Panc1 (cell line): ENCODE measurements at regions not wholly inside any gene's neighbourhood (a gene's known extent, or its start where the extent isn't known, plus 50 kb on each side); places are given as distances from the start of the nearest gene placed in this dataset.

Experiments used
- ATAC-seq: fragments of 200-7000 bp; cut with Tn5 transposase; 2 replicates; pipeline ENCODE4 v1.9.1; 2020; ENCODE audit warnings: mild to moderate bottlenecking, moderate library complexity
- BruUV-seq: library from RNA; stranded (reverse); fragments of 400-500 nt; replicated peaks from 2 replicates; lab custom pipeline; 2021; lab: Mats Ljungman, UMichigan
- CTCF ChIA-PET: fragments of 300-600 bp; sonication (Branson Sonifier 250); formaldehyde crosslinking; loops from one replicate; lab custom pipeline; 2022; ENCODE audit warnings: antibody characterized with exemption; lab: Charles Lee
- POLR2A ChIA-PET: fragments of 300-600 bp; sonication (Branson Sonifier 250); formaldehyde crosslinking; loops from one replicate; lab custom pipeline; 2022; ENCODE audit warnings: antibody characterized with exemption; lab: Charles Lee
- DNase-seq: peaks from one replicate; pipeline ENCODE4 v3.0.0-alpha.2; 2010; ENCODE audit warnings: low read depth, low spot score
- H3K27ac ChIP-seq: 2 replicates; pipeline ENCODE4 v1.5.1; 2011; ENCODE audit warnings: mild to moderate bottlenecking, low read length, inconsistent platforms
- H3K27me3 ChIP-seq: fragments of 200-500 bp; sonication (Bioruptor generic); 2 replicates; pipeline ENCODE4 v1.6.0; 2014; ENCODE audit warnings: low read length, inconsistent platforms; ENCODE audit not compliant: control insufficient read depth, insufficient read depth
- H3K36me3 ChIP-seq: fragments of 200-500 bp; sonication (Bioruptor generic); 2 replicates; pipeline ENCODE4 v1.5.1; 2014; ENCODE audit warnings: inconsistent platforms, mild to moderate bottlenecking, low read length, moderate library complexity; ENCODE audit not compliant: control insufficient read depth, insufficient read depth
- H3K4me1 ChIP-seq: 2 replicates; pipeline ENCODE4 v1.5.1; 2011; ENCODE audit warnings: inconsistent platforms, mild to moderate bottlenecking, low read length, moderate library complexity; ENCODE audit not compliant: control insufficient read depth, insufficient read depth
- H3K4me3 ChIP-seq, 2 experiments: 2 replicates each; pipeline ENCODE4 v1.5.1; 2011 to 2012; ENCODE audit warnings: low read depth in 2 of 2, low read length in 2 of 2, mild to moderate bottlenecking in 2 of 2, inconsistent platforms in 1 of 2, moderate library complexity in 1 of 2
- H3K9me3 ChIP-seq: fragments of 200-500 bp; sonication (Bioruptor generic); 2 replicates; pipeline ENCODE4 v1.5.1; 2014; ENCODE audit warnings: low read depth, mild to moderate bottlenecking, inconsistent platforms, low read length, moderate library complexity; ENCODE audit not compliant: control insufficient read depth, insufficient read depth
- POLR2AphosphoS5 ChIP-seq: IDR thresholded peaks from 2 replicates; pipeline ENCODE4 v1.6.1; 2012; ENCODE audit warnings: mild to moderate bottlenecking, low read depth, low read length, moderate library complexity
- REST ChIP-seq, 2 experiments: IDR thresholded peaks; 2 replicates each; pipeline ENCODE4 v1.6.1; 2011 to 2012; ENCODE audit warnings: low read depth in 2 of 2, control low read depth in 1 of 2, low read length in 1 of 2, mild to moderate bottlenecking in 1 of 2, moderate library complexity in 1 of 2; ENCODE audit not compliant: insufficient read depth in 1 of 2
- SIN3A ChIP-seq: IDR thresholded peaks from 2 replicates; pipeline ENCODE4 v1.6.1; 2012; ENCODE audit warnings: low read depth, mild to moderate bottlenecking, low read length, moderate library complexity, borderline replicate concordance; ENCODE audit not compliant: insufficient read depth
- TCF7L2 ChIP-seq: IDR thresholded peaks from 2 replicates; pipeline ENCODE4 v1.6.1; 2011; ENCODE audit warnings: mild to moderate bottlenecking, low read depth, low read length, inconsistent platforms
- in situ Hi-C: cut with HindIII; loops from 2 replicates; pipeline ENCODE4 v1.10.0; 2016; ENCODE audit warnings: low sequenced_read_pairs, low pct_unique_long_range_greater_than_20kb
- intact Hi-C: fragments of 100-400 bp; cut with micrococcal nuclease; formaldehyde crosslinking; loops from one replicate; pipeline ENCODE4 v1.10.0; 2022; ENCODE audit not compliant: unreplicated experiment
- TF ChIP-seq, protein P1 (sequence below): fragments of 450-650 bp; IDR thresholded peaks from 2 replicates; pipeline ENCODE4 v1.5.1; 2017; ENCODE audit warnings: mild to moderate bottlenecking

GRCh38 chr2:34991508-34992274, 1363.9 kb upstream of the CRIM1 start:
- Histone ChIP-seq H3K4me3 (no peak overlapping the region), H3K4me1 (no peaks in the 10 kb centered on the region), H3K36me3 (no peaks in the 10 kb centered on the region), H3K27me3 (no peaks in the 10 kb centered on the region), H3K27ac (no peak overlapping the region), H3K9me3 (no peaks in the 10 kb centered on the region)
- DNase-seq (no peak), ATAC-seq (no peak)
- intact Hi-C loops (no loop called here), in situ Hi-C loops (no loop called here)
- ChIA-PET CTCF (no interaction called here), POLR2A (no interaction called here)
- no TSS peak for BruUV-seq
- TF ChIP-seq REST (IDR thresholded peaks at IDR 0.05; ENCODE audit: insufficient read depth in 1 of 2, low read depth in 2 of 2, low read length in 1 of 2) (no peak), SIN3A (no peak), TCF7L2 (no peak), POLR2AphosphoS5 (no peak)
- TF ChIP-seq, protein P1, sequence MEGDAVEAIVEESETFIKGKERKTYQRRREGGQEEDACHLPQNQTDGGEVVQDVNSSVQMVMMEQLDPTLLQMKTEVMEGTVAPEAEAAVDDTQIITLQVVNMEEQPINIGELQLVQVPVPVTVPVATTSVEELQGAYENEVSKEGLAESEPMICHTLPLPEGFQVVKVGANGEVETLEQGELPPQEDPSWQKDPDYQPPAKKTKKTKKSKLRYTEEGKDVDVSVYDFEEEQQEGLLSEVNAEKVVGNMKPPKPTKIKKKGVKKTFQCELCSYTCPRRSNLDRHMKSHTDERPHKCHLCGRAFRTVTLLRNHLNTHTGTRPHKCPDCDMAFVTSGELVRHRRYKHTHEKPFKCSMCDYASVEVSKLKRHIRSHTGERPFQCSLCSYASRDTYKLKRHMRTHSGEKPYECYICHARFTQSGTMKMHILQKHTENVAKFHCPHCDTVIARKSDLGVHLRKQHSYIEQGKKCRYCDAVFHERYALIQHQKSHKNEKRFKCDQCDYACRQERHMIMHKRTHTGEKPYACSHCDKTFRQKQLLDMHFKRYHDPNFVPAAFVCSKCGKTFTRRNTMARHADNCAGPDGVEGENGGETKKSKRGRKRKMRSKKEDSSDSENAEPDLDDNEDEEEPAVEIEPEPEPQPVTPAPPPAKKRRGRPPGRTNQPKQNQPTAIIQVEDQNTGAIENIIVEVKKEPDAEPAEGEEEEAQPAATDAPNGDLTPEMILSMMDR: no peak

GRCh38 chr2:34985474-34985873, 1370.1 kb upstream of the CRIM1 start:
- TF ChIP-seq, protein P1: no peak
- TF ChIP-seq POLR2AphosphoS5: no peak
- TF ChIP-seq TCF7L2: no peak
- ATAC-seq: no peak
- CTCF ChIA-PET: no interaction called here
- intact Hi-C loops (no loop called here), in situ Hi-C loops (no loop called here)
- Histone ChIP-seq H3K36me3 (no peaks in the 10 kb centered on the region), H3K4me3 (no peak overlapping the region), H3K27me3 (no peaks in the 10 kb centered on the region), H3K4me1 (no peaks in the 10 kb centered on the region), H3K9me3 (no peaks in the 10 kb centered on the region), H3K27ac (no peak overlapping the region)
- BruUV-seq: no TSS peak
- POLR2A ChIA-PET: no interaction called here
- DNase-seq: no peak
